OCI-LY1 (cell line): ENCODE measurements at regions not wholly inside any gene's neighbourhood (a gene's known extent, or its start where the extent isn't known, plus 50 kb on each side); places are given as distances from the start of the nearest gene placed in this dataset.

Source experiments
- CTCF ChIP-seq: fragments of 200-600 bp; sonication (generic), shearing (Covaris generic); IDR thresholded peaks from 2 replicates; pipeline ENCODE4 v1.5.1; 2017; ENCODE audit warnings: mild to moderate bottlenecking, antibody characterized with exemption, low read length, moderate library complexity, mixed read lengths
- EZH2 ChIP-seq: fragments of 200-600 bp; sonication (generic), shearing (Covaris generic); IDR thresholded peaks from 2 replicates; pipeline ENCODE4 v1.8.0; 2017; ENCODE audit warnings: borderline replicate concordance, mixed run types, mild to moderate bottlenecking, antibody characterized with exemption, low read length, moderate library complexity, mixed read lengths

- TF ChIP-seq EZH2 (no peak), CTCF (no peak)
Measured at GRCh38 chr2:21633911-21634310, 510.1 kb downstream of the TDRD15 start.
